Body of pancreas (tissue), 4 donors: ENCODE measurements at regions not wholly inside any gene's neighbourhood (a gene's known extent, or its start where the extent isn't known, plus 50 kb on each side); places are given as distances from the start of the nearest gene placed in this dataset.

ENCODE experiments used
- ATAC-seq: fragments of 150-250 bp; one replicate; pipeline ENCODE4 v1.9.1; 2016
- DNase-seq, 4 donors: peaks; one replicate each; pipeline ENCODE4 v3.0.0-alpha.2; 2019
- H3K27ac ChIP-seq, 4 donors: fragments of 200-600 bp; sonication (generic); 1 replicate in 3 of 4; 2 replicates in 1 of 4; pipeline versions ENCODE4 v1.5.1 to v1.6.1; 2016 to 2019; ENCODE audit warnings: mild to moderate bottlenecking in 1 of 4, mixed read lengths in 1 of 4, moderate library complexity in 1 of 4
- H3K27me3 ChIP-seq, 2 donors: fragments of 200-600 bp; sonication (generic); one replicate each; pipeline ENCODE4 v1.6.0; 2016; ENCODE audit warnings: mild to moderate bottlenecking in 1 of 2
- H3K36me3 ChIP-seq, 2 donors: fragments of 200-600 bp; sonication (generic); replicated peaks in 1 of 2; 2 replicates each; pipeline ENCODE4 v1.5.1; 2016; ENCODE audit warnings: low read depth in 2 of 2; ENCODE audit not compliant: insufficient read depth in 1 of 2
- H3K4me1 ChIP-seq: fragments of 200-600 bp; sonication (generic); one replicate; pipeline ENCODE4 v1.6.0; 2016
- H3K4me3 ChIP-seq, 2 donors: fragments of 200-600 bp; sonication (generic); 1 replicate in 1 of 2; 2 replicates in 1 of 2; pipeline ENCODE4 v1.5.1; 2016 to 2019
- H3K9me3 ChIP-seq, 3 donors: fragments of 200-600 bp; sonication (generic); 1 replicate in 2 of 3; 2 replicates in 1 of 3; pipeline ENCODE4 v1.5.1; 2016
- POLR2A ChIP-seq, 3 donors: fragments of 450-650 bp; IDR thresholded peaks; one replicate each; pipeline ENCODE4 v1.6.1; 2016; ENCODE audit warnings: antibody characterized with exemption in 3 of 3, mild to moderate bottlenecking in 2 of 3
- WGBS, 2 donors: methylation state at CpG; one replicate each; pipeline ENCODE4 v1.1.5; 2017; 5-methylcytosine and 5-hydroxymethylcytosine counted together
- intact Hi-C: fragments of 100-400 bp; cut with DNase I; formaldehyde crosslinking; loops from one replicate; pipeline ENCODE4 v1.15.1; 2023
- TF ChIP-seq, protein P1 (sequence below), 7 experiments: fragments of 450-650 bp in 4 of 7; fragments of 200-600 bp in 3 of 7; sonication (generic) in 3 of 7; IDR thresholded peaks; one replicate each; pipeline ENCODE4 v1.5.1; 2016 to 2019; ENCODE audit warnings: antibody characterized with exemption in 7 of 7

DNA sequence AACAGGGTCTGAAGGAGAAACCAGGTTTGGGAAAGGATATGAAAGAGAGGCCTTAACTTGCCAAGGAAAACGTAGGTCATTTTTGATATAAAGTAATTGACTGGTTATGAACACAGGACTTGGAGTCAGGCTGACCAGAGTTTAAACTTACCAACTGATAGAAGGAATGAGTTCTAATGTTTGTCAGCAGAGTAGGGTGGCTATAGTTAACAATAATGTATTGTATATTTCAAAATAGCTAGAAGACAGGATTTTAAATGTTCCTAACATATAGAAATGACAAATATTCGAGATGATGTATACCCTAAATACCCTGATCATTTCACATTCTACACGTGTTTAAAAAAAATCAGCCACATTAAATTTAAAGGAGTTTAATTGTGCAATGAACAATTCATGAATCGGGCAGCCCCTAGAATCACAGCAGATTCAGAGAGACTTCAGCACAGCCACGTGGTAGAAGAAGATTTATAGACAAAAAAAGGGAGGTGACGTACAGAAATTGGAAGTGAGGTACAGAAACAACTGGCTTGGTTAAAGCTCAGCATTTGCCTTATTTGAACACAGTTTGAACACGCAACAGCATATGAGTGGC is 52.5 kb upstream of the PLEKHG7 start:
- WGBS, 2 donors, result 41 to 42% methylated on average over 7 of the region's 7 CpGs
- H3K36me3 ChIP-seq, result no peaks in the 10 kb centered on the region
- no peak for TF ChIP-seq POLR2A (IDR thresholded peaks at IDR 0.05)
- no peaks in the 10 kb centered on the region for H3K9me3 ChIP-seq
- no peak for ATAC-seq
- intact Hi-C loops, result loop anchor here (10.0 kb wide), 1 partner anchor 1276 kb away; no protein-coding TSS in a partner anchor
- no peak for DNase-seq
- H3K27ac ChIP-seq, result no peak overlapping the region
- no peak overlapping the region for H3K4me3 ChIP-seq
- no peaks in the 10 kb centered on the region for H3K4me1 ChIP-seq
- H3K27me3 ChIP-seq, result no peaks in the 10 kb centered on the region

DNA sequence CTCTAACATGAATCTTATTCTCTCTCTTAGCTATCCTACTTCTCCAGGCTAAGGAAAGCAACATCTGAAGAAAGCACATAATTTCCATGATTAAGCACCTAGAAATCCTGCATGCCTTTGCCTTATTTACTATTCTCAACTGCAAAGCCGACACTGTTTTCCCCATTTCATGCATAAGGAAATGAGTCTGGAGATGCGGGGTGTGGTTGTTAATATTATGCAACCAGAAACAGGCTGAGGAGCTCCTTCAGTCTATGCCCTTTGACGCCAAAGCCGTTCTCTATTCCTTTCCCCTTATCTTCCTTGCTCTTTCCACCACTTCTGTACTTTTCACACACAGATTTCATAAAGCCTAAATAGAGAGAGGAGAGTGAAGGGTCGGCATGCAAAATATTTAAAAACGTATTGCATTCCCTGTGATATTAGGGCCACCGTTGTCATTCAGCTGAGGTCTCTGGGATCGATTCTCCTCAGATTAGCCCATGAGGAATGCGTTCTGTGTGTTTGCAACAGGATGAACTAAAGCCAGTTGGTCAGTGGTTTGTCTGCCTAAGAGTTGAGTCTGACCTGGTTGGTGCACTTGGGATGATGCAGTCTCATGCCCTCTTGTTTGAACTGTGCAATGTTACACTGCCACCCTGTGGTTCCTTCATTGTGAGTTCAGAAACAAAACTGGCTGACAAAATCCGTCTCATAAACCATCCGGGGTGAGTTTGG is 53.1 kb upstream of the PLEKHG7 start:
- H3K36me3 ChIP-seq, result no peaks in the 10 kb centered on the region
- no peaks in the 10 kb centered on the region for H3K9me3 ChIP-seq
- peak; percentile 87 for ATAC-seq
- H3K27me3 ChIP-seq, result no peaks in the 10 kb centered on the region
- no peak for TF ChIP-seq POLR2A (IDR thresholded peaks at IDR 0.05)
- TF ChIP-seq, protein P1, sequence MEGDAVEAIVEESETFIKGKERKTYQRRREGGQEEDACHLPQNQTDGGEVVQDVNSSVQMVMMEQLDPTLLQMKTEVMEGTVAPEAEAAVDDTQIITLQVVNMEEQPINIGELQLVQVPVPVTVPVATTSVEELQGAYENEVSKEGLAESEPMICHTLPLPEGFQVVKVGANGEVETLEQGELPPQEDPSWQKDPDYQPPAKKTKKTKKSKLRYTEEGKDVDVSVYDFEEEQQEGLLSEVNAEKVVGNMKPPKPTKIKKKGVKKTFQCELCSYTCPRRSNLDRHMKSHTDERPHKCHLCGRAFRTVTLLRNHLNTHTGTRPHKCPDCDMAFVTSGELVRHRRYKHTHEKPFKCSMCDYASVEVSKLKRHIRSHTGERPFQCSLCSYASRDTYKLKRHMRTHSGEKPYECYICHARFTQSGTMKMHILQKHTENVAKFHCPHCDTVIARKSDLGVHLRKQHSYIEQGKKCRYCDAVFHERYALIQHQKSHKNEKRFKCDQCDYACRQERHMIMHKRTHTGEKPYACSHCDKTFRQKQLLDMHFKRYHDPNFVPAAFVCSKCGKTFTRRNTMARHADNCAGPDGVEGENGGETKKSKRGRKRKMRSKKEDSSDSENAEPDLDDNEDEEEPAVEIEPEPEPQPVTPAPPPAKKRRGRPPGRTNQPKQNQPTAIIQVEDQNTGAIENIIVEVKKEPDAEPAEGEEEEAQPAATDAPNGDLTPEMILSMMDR (IDR thresholded peaks at IDR 0.05), result peak; percentile 55 to 87 (median 81)
- no peaks in the 10 kb centered on the region for H3K4me1 ChIP-seq
- no peak overlapping the region for H3K4me3 ChIP-seq
- intact Hi-C loops, result loop anchor here (10.0 kb wide), 1 partner anchor 1275 kb away; no protein-coding TSS in a partner anchor
- WGBS, 2 donors, result 20 to 26% methylated on average over 11 of the region's 11 CpGs
- peak; percentile 64 to 77 (median 65) for DNase-seq
- no peak overlapping the region for H3K27ac ChIP-seq

DNA sequence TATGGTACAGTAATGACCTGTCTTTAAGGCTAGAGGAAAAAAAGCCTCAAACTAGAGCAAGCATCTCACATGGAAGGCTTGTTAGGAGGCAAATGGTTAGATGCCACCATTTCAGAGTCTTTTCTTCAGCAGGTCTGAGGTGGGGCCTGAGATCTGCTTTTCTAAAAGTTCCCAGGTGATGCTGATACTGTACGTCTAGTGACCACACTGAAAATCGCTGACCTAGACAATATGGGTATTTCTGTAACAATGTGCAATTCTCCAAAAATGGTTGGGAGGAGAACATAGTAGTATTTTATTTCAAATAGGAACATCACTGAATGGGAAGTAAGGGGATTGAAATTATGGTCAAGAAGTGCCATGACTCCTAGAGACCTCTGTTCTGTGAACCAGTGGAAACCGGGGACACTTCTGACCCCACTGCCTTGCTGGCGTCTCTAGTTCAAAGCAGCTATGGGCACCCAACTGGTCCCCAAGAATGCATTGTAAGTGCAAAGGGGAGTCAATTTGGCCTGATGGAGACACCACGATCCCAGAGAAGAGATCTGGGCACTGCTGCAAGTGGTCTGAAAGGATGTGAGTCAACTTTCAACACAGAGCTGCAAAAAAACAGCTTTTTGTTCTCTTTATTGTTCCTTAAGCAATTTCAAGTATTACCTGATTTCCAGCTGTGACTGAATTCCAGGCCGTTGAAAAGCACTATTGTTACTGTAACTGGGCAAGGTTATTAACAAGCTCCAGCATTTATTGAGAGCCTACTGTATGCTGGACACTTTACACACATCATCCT is 54.4 kb upstream of the PLEKHG7 start:
- 69 to 71% methylated on average over 6 of the region's 6 CpGs for WGBS, 2 donors
- DNase-seq (no peak), ATAC-seq (no peak)
- intact Hi-C loops, result no loop called here
- TF ChIP-seq, protein P1 (IDR thresholded peaks at IDR 0.05), result no peak
- TF ChIP-seq POLR2A (IDR thresholded peaks at IDR 0.05), result no peak
- no peaks in the 10 kb centered on the region for H3K27me3 ChIP-seq
- H3K9me3 ChIP-seq, result no peaks in the 10 kb centered on the region
- H3K27ac ChIP-seq, result no peak overlapping the region
- H3K4me1 ChIP-seq, result no peaks in the 10 kb centered on the region
- no peaks in the 10 kb centered on the region for H3K36me3 ChIP-seq
- no peak overlapping the region for H3K4me3 ChIP-seq

DNA sequence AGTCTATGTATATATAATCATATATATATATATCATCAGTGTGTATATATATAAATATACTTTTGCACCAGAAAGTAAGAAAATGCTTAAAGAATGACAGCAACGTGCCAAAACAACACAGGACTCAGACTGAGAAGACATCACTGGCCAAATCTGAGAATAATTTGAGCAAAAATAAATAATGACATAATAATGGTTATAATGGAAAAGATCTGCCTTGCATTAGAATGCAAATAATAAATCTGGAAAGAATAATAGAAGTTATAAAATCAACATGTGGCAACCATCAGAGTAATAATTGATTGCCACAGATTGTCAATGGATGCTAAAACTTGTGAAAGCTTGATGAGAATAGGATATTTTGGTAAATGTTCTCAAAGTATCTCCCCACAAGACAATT is 61.5 kb upstream of the PLEKHG7 start:
- Histone ChIP-seq H3K4me1 (no peaks in the 10 kb centered on the region), H3K27ac (no peak overlapping the region), H3K27me3 (no peaks in the 10 kb centered on the region), H3K36me3 (no peaks in the 10 kb centered on the region), H3K9me3 (no peaks in the 10 kb centered on the region), H3K4me3 (no peak overlapping the region)
- ATAC-seq (no peak), DNase-seq (no peak)
- TF ChIP-seq POLR2A (IDR thresholded peaks at IDR 0.05), result no peak
- TF ChIP-seq, protein P1 (IDR thresholded peaks at IDR 0.05), result no peak
- WGBS, 2 donors, result 0% methylated on average over 1 of the region's 1 CpG
- intact Hi-C loops, result no loop called here

DNA sequence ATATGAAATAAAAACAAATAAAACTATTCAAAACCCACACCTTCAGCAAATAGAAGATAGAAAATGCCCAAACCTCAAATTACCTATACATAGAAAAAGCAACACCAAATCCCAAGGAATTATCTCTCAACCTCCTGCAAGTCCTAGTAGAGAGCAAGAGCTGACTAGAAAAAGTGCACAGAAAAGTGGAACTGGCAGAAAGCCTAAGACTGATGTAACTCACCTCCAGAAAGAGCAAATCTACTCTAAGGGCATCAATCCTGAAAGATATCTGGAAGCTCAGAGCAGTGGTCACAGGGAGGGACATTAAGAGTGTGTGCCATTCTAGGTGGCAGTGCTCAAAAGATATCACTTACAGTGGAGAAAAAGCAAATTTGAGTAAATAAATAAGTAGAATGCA is 62.1 kb upstream of the PLEKHG7 start:
- Histone ChIP-seq H3K4me3 (no peak overlapping the region), H3K36me3 (no peaks in the 10 kb centered on the region), H3K27ac (no peak overlapping the region), H3K4me1 (no peaks in the 10 kb centered on the region), H3K27me3 (no peaks in the 10 kb centered on the region), H3K9me3 (no peaks in the 10 kb centered on the region)
- no peak for ATAC-seq
- intact Hi-C loops, result no loop called here
- no peak for DNase-seq
- TF ChIP-seq, protein P1 (IDR thresholded peaks at IDR 0.05), result no peak
- TF ChIP-seq POLR2A (IDR thresholded peaks at IDR 0.05), result no peak
